ENCODE measurements at regions not wholly inside any gene's neighbourhood (a gene's known extent, or its start where the extent isn't known, plus 50 kb on each side); places are given as distances from the start of the nearest gene placed in this dataset.

DNA sequence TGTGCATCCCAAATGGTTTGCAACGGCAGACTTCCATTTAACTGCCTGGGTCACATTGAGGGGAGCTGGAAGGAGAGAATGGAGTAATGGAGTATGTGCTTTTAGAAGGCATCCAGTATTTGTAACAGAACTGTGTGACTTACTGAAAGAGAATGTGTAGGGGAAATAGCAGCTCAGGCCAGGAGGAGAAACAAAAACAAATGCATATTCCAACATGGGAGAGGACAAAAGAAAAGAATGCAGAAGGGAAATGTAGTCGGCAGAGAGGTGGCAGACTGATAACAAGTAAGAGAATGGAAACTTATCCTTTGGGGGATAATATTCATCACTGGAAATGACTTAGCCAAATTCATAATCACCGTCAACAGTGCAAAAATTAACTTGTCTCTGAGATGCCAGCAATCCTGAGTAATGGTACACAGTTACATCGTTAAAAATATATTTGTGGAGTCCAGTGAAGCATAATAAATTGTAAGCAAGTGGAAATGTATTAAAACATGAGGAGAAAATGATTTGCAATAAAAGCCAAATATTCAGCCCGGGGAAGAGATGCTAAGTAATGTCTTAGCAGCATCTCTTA is 294.9 kb upstream of the SGO1 start:
- Mint-ChIP-seq H3K27me3 (ENCODE audit: low read depth) (no peaks in the 10 kb centered on the region), H3K4me1 (peaks cover 13 to 15% of the 10 kb centered on the region in 2 experiments), H3K9me3 (peaks cover 11 to 22% of the 10 kb centered on the region in 2 experiments), H3K36me3 (ENCODE audit: insufficient read depth in 1 of 3, low read depth in 3 of 3) (peaks cover 10 to 19% (median 10%) of the 10 kb centered on the region in 3 experiments), H3K27ac (peak overlapping the region in 2 of 3 experiments; percentile 50 to 88; a peak in 5 of 7 replicates), H3K4me3 (no peak overlapping the region)
- Histone ChIP-seq H3K27me3 (ENCODE audit: insufficient read depth, low read length) (no peaks in the 10 kb centered on the region), H3K79me2 (ENCODE audit: insufficient read depth, low read length) (no peaks in the 10 kb centered on the region), H2BK15ac (ENCODE audit: low read depth, low read length) (no peak overlapping the region), H3K4me2 (ENCODE audit: insufficient read depth, insufficient read length, low read length) (peak overlapping the region; percentile 35), H3K14ac (ENCODE audit: insufficient read depth, low read length) (no peak overlapping the region), H3K79me1 (ENCODE audit: insufficient read depth, low read depth, low read length, poor library complexity, severe bottlenecking) (no peaks in the 10 kb centered on the region), H3K9ac (ENCODE audit: extremely low read depth, insufficient read length, low read length) (no peak overlapping the region), H3K23me2 (ENCODE audit: insufficient read length, low read depth, low read length, poor library complexity, severe bottlenecking) (no peaks in the 10 kb centered on the region), H3K4me1 (ENCODE audit: insufficient read depth, low read length) (no peaks in the 10 kb centered on the region), H3T11ph (ENCODE audit: low read length) (no peak overlapping the region), H4K20me1 (ENCODE audit: control insufficient read depth, insufficient read depth, insufficient read length) (no peaks in the 10 kb centered on the region), H2AFZ (ENCODE audit: low read length) (peak overlapping the region; percentile 45), H3K27ac (ENCODE audit: insufficient read length, low read depth, low read length) (peak overlapping the region; percentile 74), H4K8ac (replicated peaks; ENCODE audit: insufficient read length, low read depth, low read length) (no peak overlapping the region), H2BK12ac (ENCODE audit: insufficient read length, low read depth, low read length) (no peak overlapping the region), H3K4ac (ENCODE audit: low read depth, low read length) (no peak overlapping the region), H3K9me3 (ENCODE audit: control insufficient read depth, low read depth, low read length) (no peaks in the 10 kb centered on the region), H2AK5ac (ENCODE audit: insufficient read length, low read length) (no peak overlapping the region), H4K5ac (ENCODE audit: insufficient read length, low read depth, low read length) (no peak overlapping the region), H2BK5ac (ENCODE audit: insufficient read length, low read length) (no peak overlapping the region), H2BK120ac (ENCODE audit: low read depth, low read length, poor library complexity, severe bottlenecking) (no peak overlapping the region), H3K56ac (ENCODE audit: insufficient read length, low read depth, low read length) (no peak overlapping the region), H3K18ac (ENCODE audit: insufficient read length, low read depth, low read length) (no peak overlapping the region), H4K91ac (ENCODE audit: insufficient read length, low read depth, low read length) (no peak overlapping the region), H2BK20ac (ENCODE audit: low read depth, low read length, poor library complexity, severe bottlenecking) (no peak overlapping the region), H3K23ac (ENCODE audit: insufficient read length, low read depth, low read length) (no peak overlapping the region)
- no peak for DNase-seq
- TF ChIP-seq, protein P1, sequence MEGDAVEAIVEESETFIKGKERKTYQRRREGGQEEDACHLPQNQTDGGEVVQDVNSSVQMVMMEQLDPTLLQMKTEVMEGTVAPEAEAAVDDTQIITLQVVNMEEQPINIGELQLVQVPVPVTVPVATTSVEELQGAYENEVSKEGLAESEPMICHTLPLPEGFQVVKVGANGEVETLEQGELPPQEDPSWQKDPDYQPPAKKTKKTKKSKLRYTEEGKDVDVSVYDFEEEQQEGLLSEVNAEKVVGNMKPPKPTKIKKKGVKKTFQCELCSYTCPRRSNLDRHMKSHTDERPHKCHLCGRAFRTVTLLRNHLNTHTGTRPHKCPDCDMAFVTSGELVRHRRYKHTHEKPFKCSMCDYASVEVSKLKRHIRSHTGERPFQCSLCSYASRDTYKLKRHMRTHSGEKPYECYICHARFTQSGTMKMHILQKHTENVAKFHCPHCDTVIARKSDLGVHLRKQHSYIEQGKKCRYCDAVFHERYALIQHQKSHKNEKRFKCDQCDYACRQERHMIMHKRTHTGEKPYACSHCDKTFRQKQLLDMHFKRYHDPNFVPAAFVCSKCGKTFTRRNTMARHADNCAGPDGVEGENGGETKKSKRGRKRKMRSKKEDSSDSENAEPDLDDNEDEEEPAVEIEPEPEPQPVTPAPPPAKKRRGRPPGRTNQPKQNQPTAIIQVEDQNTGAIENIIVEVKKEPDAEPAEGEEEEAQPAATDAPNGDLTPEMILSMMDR (conservative IDR thresholded peaks at IDR 0.05), result no peak
- WGBS (ENCODE audit: extremely low coverage, insufficient read length, low lambda C conversion rate), result no CpG with 5 or more reads among the region's 5 CpGs

Measured in H9 (cell line).